SK-N-SH treated with all-trans-retinoic acid at 6 μM for 48 hours (cell line): ENCODE measurements at regions not wholly inside any gene's neighbourhood (a gene's known extent, or its start where the extent isn't known, plus 50 kb on each side); places are given as distances from the start of the nearest gene placed in this dataset.

ENCODE experiments used
- ATAC-seq: fragments of 200-7000 bp; cut with Tn5 transposase; 3 replicates; pipeline ENCODE4 v1.9.1; 2020; ENCODE audit warnings: mild to moderate bottlenecking, moderate library complexity
- ARNTL ChIP-seq: fragments of 450-650 bp; formaldehyde crosslinking; IDR thresholded peaks from 2 replicates; pipeline ENCODE4 v1.5.0; 2020; ENCODE audit warnings: low read depth, mild to moderate bottlenecking, moderate library complexity, borderline replicate concordance
- BACH2 ChIP-seq: fragments of 250-450 bp; sonication (Bioruptor Pico); IDR thresholded peaks from 2 replicates; pipeline ENCODE4 v1.9.0; 2021; ENCODE audit warnings: mild to moderate bottlenecking, borderline replicate concordance
- CREB5 ChIP-seq: fragments of 250-450 bp; sonication (Bioruptor Pico); IDR thresholded peaks from 2 replicates; pipeline ENCODE4 v1.5.1; 2020; ENCODE audit warnings: low read depth, mild to moderate bottlenecking, moderate library complexity
- CSDC2 ChIP-seq: fragments of 250-450 bp; sonication (Bioruptor Pico); IDR thresholded peaks from 2 replicates; pipeline ENCODE4 v1.5.0; 2020; ENCODE audit warnings: mild to moderate bottlenecking, moderate library complexity
- CSRNP3 ChIP-seq: fragments of 250-450 bp; sonication (Bioruptor Pico); IDR thresholded peaks from 2 replicates; pipeline ENCODE4 v1.5.1; 2021; ENCODE audit warnings: mild to moderate bottlenecking, moderate library complexity
- GLIS3 ChIP-seq: fragments of 250-450 bp; sonication (Bioruptor Pico); IDR thresholded peaks from 2 replicates; pipeline ENCODE4 v1.5.0; 2020; ENCODE audit warnings: mild to moderate bottlenecking, moderate library complexity
- ISL1 ChIP-seq: fragments of 250-450 bp; sonication (Bioruptor Pico); IDR thresholded peaks from 2 replicates; pipeline ENCODE4 v2.1.2; 2022; ENCODE audit warnings: mild to moderate bottlenecking, moderate library complexity
- OSR1 ChIP-seq: fragments of 250-450 bp; sonication (Bioruptor Pico); IDR thresholded peaks from 2 replicates; pipeline ENCODE4 v1.8.0; 2022; ENCODE audit warnings: moderate library complexity, mild to moderate bottlenecking, inconsistent platforms
- PATZ1 ChIP-seq: fragments of 250-450 bp; sonication (Bioruptor Pico); IDR thresholded peaks from 2 replicates; pipeline ENCODE4 v1.8.0; 2020; ENCODE audit warnings: mild to moderate bottlenecking, moderate library complexity, borderline replicate concordance
- POU6F1 ChIP-seq: fragments of 250-450 bp; sonication (Bioruptor Pico); IDR thresholded peaks from 2 replicates; pipeline ENCODE4 v1.8.0; 2021; ENCODE audit warnings: low read depth, mild to moderate bottlenecking, moderate library complexity, borderline replicate concordance
- PPARA ChIP-seq: fragments of 250-450 bp; sonication (Bioruptor Pico); IDR thresholded peaks from 2 replicates; pipeline ENCODE4 v1.5.0; 2020; ENCODE audit warnings: mild to moderate bottlenecking, borderline replicate concordance
- SNAI2 ChIP-seq: fragments of 250-450 bp; sonication (Bioruptor Pico); IDR thresholded peaks from 2 replicates; pipeline ENCODE4 v1.5.0; 2020; ENCODE audit warnings: mild to moderate bottlenecking, moderate library complexity
- TCF4 ChIP-seq: fragments of 250-450 bp; sonication (Bioruptor Pico); IDR thresholded peaks from 2 replicates; pipeline ENCODE4 v1.8.0; 2021; ENCODE audit warnings: mild to moderate bottlenecking, moderate library complexity, borderline replicate concordance
- TOX ChIP-seq: fragments of 250-450 bp; sonication (Bioruptor Pico); IDR thresholded peaks from 2 replicates; pipeline ENCODE4 v1.8.0; 2021; ENCODE audit warnings: mild to moderate bottlenecking, moderate library complexity, borderline replicate concordance
- TSHZ2 ChIP-seq: fragments of 250-450 bp; sonication (Bioruptor Pico); IDR thresholded peaks from 2 replicates; pipeline ENCODE4 v1.5.0; 2020; ENCODE audit warnings: mild to moderate bottlenecking, moderate library complexity
- ZC3H10 ChIP-seq: fragments of 250-450 bp; sonication (Bioruptor Pico); IDR thresholded peaks from 2 replicates; pipeline ENCODE4 v1.5.1; 2021; ENCODE audit warnings: mild to moderate bottlenecking, moderate library complexity
- ZFP30 ChIP-seq: fragments of 450-650 bp; formaldehyde crosslinking; IDR thresholded peaks from 2 replicates; pipeline ENCODE4 v1.5.0; 2022; ENCODE audit warnings: mild to moderate bottlenecking, moderate library complexity
- ZNF565 ChIP-seq: fragments of 450-650 bp; formaldehyde crosslinking; conservative IDR thresholded peaks from 2 replicates; pipeline ENCODE4 v1.5.0; 2020; ENCODE audit warnings: low read depth, mild to moderate bottlenecking, moderate library complexity
- ZNF70 ChIP-seq: fragments of 450-650 bp; formaldehyde crosslinking; IDR thresholded peaks from 2 replicates; pipeline ENCODE4 v1.5.0; 2020; ENCODE audit warnings: mild to moderate bottlenecking, moderate library complexity
- ZNF8 ChIP-seq: fragments of 450-650 bp; formaldehyde crosslinking; IDR thresholded peaks from 2 replicates; pipeline ENCODE4 v1.5.0; 2020; ENCODE audit warnings: mild to moderate bottlenecking, moderate library complexity

- no peak for ATAC-seq
- TF ChIP-seq OSR1 (CRISPR knock-in tag) (no peak), ZNF8 (CRISPR knock-in tag) (no peak), ARNTL (no peak), TOX (no peak), BACH2 (CRISPR knock-in tag) (no peak), ZNF565 (CRISPR knock-in tag) (no peak), SNAI2 (CRISPR knock-in tag) (no peak), CREB5 (CRISPR knock-in tag) (no peak)
Measured at GRCh38 chr17:14458724-14459123, 157.8 kb downstream of the HS3ST3B1 start.

GRCh38 chr17:14454746-14455145 lies 153.9 kb downstream of the HS3ST3B1 start:
- ATAC-seq, result no peak
- no peak for TF ChIP-seq PPARA
- no peak for TF ChIP-seq CREB5 (CRISPR knock-in tag)
- no peak for TF ChIP-seq PATZ1
- TF ChIP-seq ZNF8 (CRISPR knock-in tag), result no peak
- no peak for TF ChIP-seq SNAI2 (CRISPR knock-in tag)
- TF ChIP-seq CSDC2, result no peak
- no peak for TF ChIP-seq ZFP30
- no peak for TF ChIP-seq BACH2 (CRISPR knock-in tag)
- TF ChIP-seq TSHZ2 (CRISPR knock-in tag), result no peak
- TF ChIP-seq ZNF70, result no peak
- TF ChIP-seq ZNF565 (CRISPR knock-in tag), result no peak
- no peak for TF ChIP-seq OSR1 (CRISPR knock-in tag)
- TF ChIP-seq TCF4 (CRISPR knock-in tag), result no peak

GRCh38 chr17:14452856-14453255 lies 152.0 kb downstream of the HS3ST3B1 start:
- no peak for ATAC-seq
- TF ChIP-seq POU6F1 (no peak), ZNF70 (no peak)

- no peak for ATAC-seq
- TF ChIP-seq TCF4 (CRISPR knock-in tag) (no peak), POU6F1 (no peak), CSRNP3 (CRISPR knock-in tag) (no peak), GLIS3 (no peak), OSR1 (CRISPR knock-in tag) (no peak), ISL1 (no peak), TSHZ2 (CRISPR knock-in tag) (no peak), ZC3H10 (CRISPR knock-in tag) (no peak), ZNF8 (CRISPR knock-in tag) (no peak)
Measured at GRCh38 chr17:14451729-14452191, 150.9 kb downstream of the HS3ST3B1 start.
